ENCODE measurements at regions not wholly inside any gene's neighbourhood (a gene's known extent, or its start where the extent isn't known, plus 50 kb on each side); places are given as distances from the start of the nearest gene placed in this dataset.

GRCh38 chr6:133835901-133836300, 53.0 kb upstream of the TCF21 start:
- Histone ChIP-seq H3K56ac (replicated peaks; ENCODE audit: insufficient read length, low read depth, low read length) (no peak overlapping the region), H2AFZ (ENCODE audit: low read length) (no peak overlapping the region), H2BK5ac (ENCODE audit: low read depth, low read length) (no peak overlapping the region), H3K4ac (replicated peaks; ENCODE audit: insufficient read length, low read depth, low read length) (no peak overlapping the region), H3K27ac (ENCODE audit: low read depth, low read length) (no peak overlapping the region), H4K5ac (ENCODE audit: insufficient read length, low read depth, low read length) (no peak overlapping the region), H4K91ac (replicated peaks; ENCODE audit: insufficient read length, low read length) (no peak overlapping the region), H3K4me3 (ENCODE audit: extremely low read depth in 1 of 4, insufficient read depth in 2 of 4, low read depth in 3 of 4, low read length in 4 of 4) (no peak overlapping the region), H3K4me2 (ENCODE audit: insufficient read depth in 1 of 2, low read depth in 2 of 2, low read length in 2 of 2) (no peak overlapping the region), H2BK12ac (ENCODE audit: low read depth, low read length) (peak overlapping the region; percentile 75; the same call in 1 of the 2 replicates), H3K23me2 (ENCODE audit: low read depth, low read length) (0 out of 2 replicates have a peak, but pooled peaks cover 2% of the 10 kb centered on the region), H2BK120ac (replicated peaks; ENCODE audit: low read depth, low read length) (no peak overlapping the region), H2AK5ac (ENCODE audit: low read depth, low read length) (no peak overlapping the region), H3K9me3 (ENCODE audit: insufficient read depth in 2 of 2, low read depth in 1 of 2, low read length in 1 of 2) (no peaks in the 10 kb centered on the region), H3K4me1 (replicated peaks in 1 of 4; ENCODE audit: control insufficient read depth in 3 of 4, insufficient read depth in 4 of 4, low read length in 3 of 4) (peaks cover 0 to 2% (median 0%) of the 10 kb centered on the region in 4 experiments; a peak in 2 of 7 replicates), H3K36me3 (ENCODE audit: control insufficient read depth in 2 of 4, insufficient read depth in 4 of 4, low read length in 3 of 4) (no peaks in the 10 kb centered on the region), H3K79me1 (ENCODE audit: low read depth, low read length) (no peaks in the 10 kb centered on the region), H2BK20ac (ENCODE audit: low read length) (no peak overlapping the region), H3K27me3 (replicated peaks in 1 of 4; ENCODE audit: control insufficient read depth in 3 of 4, extremely low read depth in 1 of 4, insufficient read depth in 3 of 4, low read length in 3 of 4) (no peaks in the 10 kb centered on the region), H3K23ac (ENCODE audit: insufficient read length) (no peak overlapping the region), H3K9ac (replicated peaks in 1 of 4; ENCODE audit: extremely low read depth in 1 of 4, low read depth in 3 of 4, low read length in 3 of 4) (no peak overlapping the region), H4K8ac (ENCODE audit: extremely low read depth, insufficient read depth, low read length) (no peak overlapping the region), H3K18ac (ENCODE audit: extremely low read depth, low read length) (no peak overlapping the region), H3K79me2 (ENCODE audit: control insufficient read depth in 1 of 2, insufficient read depth in 2 of 2, low read length in 2 of 2) (no peaks in the 10 kb centered on the region), H3K14ac (ENCODE audit: insufficient read length) (no peak overlapping the region), H4K20me1 (replicated peaks in 1 of 2; ENCODE audit: control insufficient read depth in 1 of 2, insufficient read depth in 2 of 2, low read length in 2 of 2) (no peaks in the 10 kb centered on the region), H2BK15ac (ENCODE audit: low read length) (no peak overlapping the region)
- CTCF ChIA-PET (ENCODE audit: partially characterized antibody), result interaction anchor here (0.6 to 2.4 kb wide), 7 partner anchors 19 to 283 kb away, joined by 3 to 7 read pairs (median 4); no protein-coding TSS in a partner anchor
- no peak for TF ChIP-seq E2F6 (IDR thresholded peaks at IDR 0.05)
- TF ChIP-seq RXRA (IDR thresholded peaks at IDR 0.05; ENCODE audit: insufficient read depth, low read depth, low read length), result no peak
- POLR2A ChIA-PET (ENCODE audit: partially characterized antibody), result interaction anchor here (0.9 kb wide), 1 partner anchor 85 kb away, joined by 4 read pairs; no protein-coding TSS in a partner anchor
- no peak for DNase-seq (ENCODE audit: low read depth in 1 of 2, low spot score in 2 of 2)
- FAIRE-seq, result no peak
- 94% methylated on average over 4 of the region's 4 CpGs; no CpG with 5 or more reads in 1 of the 2 experiments for WGBS, 2 experiments (ENCODE audit: extremely low coverage in 1 of 2, insufficient coverage in 1 of 2, insufficient read length in 1 of 2, insufficient replicate concordance in 2 of 2, low coverage in 1 of 2, low lambda C conversion rate in 2 of 2, missing lambda C conversion rate in 1 of 2)

Data from H1 (cell line).